Stomach (tissue), 4 donors: ENCODE measurements at regions not wholly inside any gene's neighbourhood (a gene's known extent, or its start where the extent isn't known, plus 50 kb on each side); places are given as distances from the start of the nearest gene placed in this dataset.

Source experiments
- POLR2A ChIP-seq, 4 donors: fragments of 450-650 bp; IDR thresholded peaks; one replicate each; pipeline ENCODE4 v1.6.1; 2016; ENCODE audit warnings: antibody characterized with exemption in 4 of 4, control low read depth in 2 of 4, mild to moderate bottlenecking in 1 of 4, moderate library complexity in 1 of 4
- TF ChIP-seq, protein P1 (sequence below), 7 experiments: fragments of 450-650 bp in 4 of 7; fragments of 200-600 bp in 3 of 7; sonication (generic) in 3 of 7; IDR thresholded peaks; one replicate each; pipeline ENCODE4 v1.5.1; 2016 to 2019; ENCODE audit warnings: antibody characterized with exemption in 7 of 7, control low read depth in 2 of 7, mild to moderate bottlenecking in 1 of 7

DNA sequence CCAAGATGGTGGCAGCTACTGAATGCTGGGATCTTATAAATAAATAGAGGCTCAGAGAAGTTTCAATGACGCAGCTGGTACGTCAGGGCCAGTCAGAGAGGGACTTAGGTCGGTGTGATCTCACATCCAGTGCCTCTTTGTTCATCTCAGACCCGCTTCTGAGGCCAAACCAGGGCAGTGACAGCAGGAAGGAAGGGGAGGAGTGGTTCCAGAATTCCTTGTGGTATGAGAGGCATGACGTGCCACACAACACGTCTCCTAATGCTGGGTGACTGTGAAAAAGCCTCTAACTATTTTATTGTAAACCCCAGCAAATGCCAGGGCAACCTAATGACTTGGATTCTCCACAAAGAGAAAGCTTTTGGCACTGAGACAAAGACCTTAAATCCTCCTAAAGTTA is 423.3 kb downstream of the LPIN1 start:
- TF ChIP-seq, protein P1, sequence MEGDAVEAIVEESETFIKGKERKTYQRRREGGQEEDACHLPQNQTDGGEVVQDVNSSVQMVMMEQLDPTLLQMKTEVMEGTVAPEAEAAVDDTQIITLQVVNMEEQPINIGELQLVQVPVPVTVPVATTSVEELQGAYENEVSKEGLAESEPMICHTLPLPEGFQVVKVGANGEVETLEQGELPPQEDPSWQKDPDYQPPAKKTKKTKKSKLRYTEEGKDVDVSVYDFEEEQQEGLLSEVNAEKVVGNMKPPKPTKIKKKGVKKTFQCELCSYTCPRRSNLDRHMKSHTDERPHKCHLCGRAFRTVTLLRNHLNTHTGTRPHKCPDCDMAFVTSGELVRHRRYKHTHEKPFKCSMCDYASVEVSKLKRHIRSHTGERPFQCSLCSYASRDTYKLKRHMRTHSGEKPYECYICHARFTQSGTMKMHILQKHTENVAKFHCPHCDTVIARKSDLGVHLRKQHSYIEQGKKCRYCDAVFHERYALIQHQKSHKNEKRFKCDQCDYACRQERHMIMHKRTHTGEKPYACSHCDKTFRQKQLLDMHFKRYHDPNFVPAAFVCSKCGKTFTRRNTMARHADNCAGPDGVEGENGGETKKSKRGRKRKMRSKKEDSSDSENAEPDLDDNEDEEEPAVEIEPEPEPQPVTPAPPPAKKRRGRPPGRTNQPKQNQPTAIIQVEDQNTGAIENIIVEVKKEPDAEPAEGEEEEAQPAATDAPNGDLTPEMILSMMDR (IDR thresholded peaks at IDR 0.05), result no peak
- TF ChIP-seq POLR2A (IDR thresholded peaks at IDR 0.05), result no peak
